ENCODE measurements at regions not wholly inside any gene's neighbourhood (a gene's known extent, or its start where the extent isn't known, plus 50 kb on each side); places are given as distances from the start of the nearest gene placed in this dataset.

GRCh38 chr4:156101571-156101970 is 147.9 kb upstream of the CTSO start:
- TF ChIP-seq POLR2A (IDR thresholded peaks at IDR 0.05) (no peak), CTCF (IDR thresholded peaks at IDR 0.05) (no peak)

Data from esophagus squamous epithelium (tissue), 4 donors.